Ovary (tissue), 3 donors: ENCODE measurements at regions not wholly inside any gene's neighbourhood (a gene's known extent, or its start where the extent isn't known, plus 50 kb on each side); places are given as distances from the start of the nearest gene placed in this dataset.

Experiments
- EP300 ChIP-seq: sonication (generic); formaldehyde crosslinking; IDR thresholded peaks from one replicate; pipeline ENCODE4 v1.6.1; 2017; ENCODE audit warnings: antibody characterized with exemption
- POLR2A ChIP-seq: fragments of 450-650 bp; IDR thresholded peaks from one replicate; pipeline ENCODE4 v1.6.1; 2017; ENCODE audit warnings: antibody characterized with exemption, mild to moderate bottlenecking, moderate library complexity
- TF ChIP-seq, protein P1 (sequence below), 3 donors: fragments of 450-650 bp in 2 of 3; fragments of 200-600 bp in 1 of 3; IDR thresholded peaks; one replicate each; pipeline versions ENCODE4 v1.5.1 to v1.8.0; 2016 to 2022; ENCODE audit warnings: antibody characterized with exemption in 3 of 3, mild to moderate bottlenecking in 1 of 3
- donor health status: DM: no; HTN: no; CAD: no.

DNA sequence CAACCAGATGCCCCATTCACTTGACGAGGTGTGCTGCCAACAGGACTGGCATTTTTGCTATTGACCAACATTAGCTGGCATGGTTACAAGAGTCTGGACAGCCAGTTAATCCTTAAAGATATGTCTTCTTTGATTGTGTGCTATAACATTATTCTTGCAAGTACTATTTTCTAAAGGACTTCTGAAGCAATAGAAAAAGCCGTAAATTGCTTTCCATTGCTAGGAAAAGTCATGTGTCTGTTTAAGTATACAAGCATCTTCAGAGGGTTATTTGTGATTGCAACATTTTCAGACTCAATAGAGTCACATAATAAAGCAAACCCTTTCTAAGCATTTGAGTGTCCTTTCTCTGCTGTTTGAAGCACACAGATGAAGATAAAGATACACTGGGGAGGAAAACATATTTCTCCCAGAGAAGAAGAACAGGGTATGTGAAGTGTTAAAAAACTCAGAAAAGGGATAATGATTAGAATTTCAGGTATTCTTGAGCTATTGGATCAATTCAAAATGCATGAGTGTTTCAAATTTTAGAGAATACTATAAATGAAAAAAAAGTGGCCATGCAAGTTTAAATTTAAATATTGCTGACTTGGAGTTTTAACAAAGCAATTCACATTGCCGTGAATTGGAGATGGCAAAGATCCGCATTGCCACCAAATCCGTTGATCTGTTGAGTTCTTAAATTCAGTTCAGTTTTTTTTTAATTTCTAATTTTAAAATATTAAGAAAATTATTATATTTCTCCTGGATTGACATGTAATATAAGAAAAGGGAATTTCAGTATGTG is 191.7 kb upstream of the MAP3K7 start:
- TF ChIP-seq EP300 (no peak), POLR2A (no peak)
- TF ChIP-seq, protein P1, sequence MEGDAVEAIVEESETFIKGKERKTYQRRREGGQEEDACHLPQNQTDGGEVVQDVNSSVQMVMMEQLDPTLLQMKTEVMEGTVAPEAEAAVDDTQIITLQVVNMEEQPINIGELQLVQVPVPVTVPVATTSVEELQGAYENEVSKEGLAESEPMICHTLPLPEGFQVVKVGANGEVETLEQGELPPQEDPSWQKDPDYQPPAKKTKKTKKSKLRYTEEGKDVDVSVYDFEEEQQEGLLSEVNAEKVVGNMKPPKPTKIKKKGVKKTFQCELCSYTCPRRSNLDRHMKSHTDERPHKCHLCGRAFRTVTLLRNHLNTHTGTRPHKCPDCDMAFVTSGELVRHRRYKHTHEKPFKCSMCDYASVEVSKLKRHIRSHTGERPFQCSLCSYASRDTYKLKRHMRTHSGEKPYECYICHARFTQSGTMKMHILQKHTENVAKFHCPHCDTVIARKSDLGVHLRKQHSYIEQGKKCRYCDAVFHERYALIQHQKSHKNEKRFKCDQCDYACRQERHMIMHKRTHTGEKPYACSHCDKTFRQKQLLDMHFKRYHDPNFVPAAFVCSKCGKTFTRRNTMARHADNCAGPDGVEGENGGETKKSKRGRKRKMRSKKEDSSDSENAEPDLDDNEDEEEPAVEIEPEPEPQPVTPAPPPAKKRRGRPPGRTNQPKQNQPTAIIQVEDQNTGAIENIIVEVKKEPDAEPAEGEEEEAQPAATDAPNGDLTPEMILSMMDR (IDR thresholded peaks at IDR 0.05) = no peak
